Astrocyte of the hippocampus (primary cell): ENCODE measurements at regions not wholly inside any gene's neighbourhood (a gene's known extent, or its start where the extent isn't known, plus 50 kb on each side); places are given as distances from the start of the nearest gene placed in this dataset.

Experiments
- DNase-seq: peaks from one replicate; pipeline ENCODE4 v3.0.0; 2011; ENCODE audit warnings: low read depth, low spot score

DNA sequence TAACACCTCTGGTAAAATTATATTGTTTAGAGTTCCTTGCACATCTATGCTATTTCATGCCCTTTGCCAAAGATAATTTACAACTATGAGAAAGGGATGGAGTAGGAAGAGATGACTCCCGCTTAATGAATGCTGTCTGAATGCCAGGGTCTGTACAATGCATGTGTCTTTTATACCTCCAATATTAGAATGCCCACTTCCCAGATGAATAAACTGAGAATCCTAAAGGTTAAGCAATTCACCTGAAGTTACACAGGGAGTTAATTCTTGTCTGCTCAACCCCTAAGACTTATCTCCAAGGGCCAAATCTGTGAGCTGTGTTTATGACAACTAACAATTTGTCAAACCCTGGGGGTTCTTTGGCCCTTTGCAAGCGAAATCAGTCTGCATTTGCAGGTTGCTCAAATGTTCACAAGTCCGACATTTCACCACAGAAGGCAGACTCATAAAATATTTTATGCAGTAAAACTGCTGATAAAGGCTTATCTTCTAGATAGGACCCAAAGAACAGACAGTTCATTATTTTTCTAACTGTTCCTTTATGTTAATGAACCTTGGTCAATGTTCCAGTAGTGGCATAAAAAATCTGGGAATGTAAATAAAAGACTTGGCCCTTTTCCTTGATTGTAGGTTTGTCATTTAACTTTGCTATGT lies 50.2 kb upstream of the ATP1A1 start:
- no peak for DNase-seq
